GM12878 (cell line): ENCODE measurements at regions not wholly inside any gene's neighbourhood (a gene's known extent, or its start where the extent isn't known, plus 50 kb on each side); places are given as distances from the start of the nearest gene placed in this dataset.

Experiments used
- ATAC-seq: fragments of 200-7000 bp; cut with Tn5 transposase; 3 replicates; pipeline ENCODE4 v1.9.1; 2020; ENCODE audit warnings: mild to moderate bottlenecking, moderate library complexity
- BruUV-seq: library from RNA; stranded (reverse); fragments of 400-500 nt; replicated peaks from 2 replicates; lab custom pipeline; 2021; lab: Mats Ljungman, UMichigan
- CTCF ChIA-PET: fragments of 300-600 bp; sonication (Branson Sonifier 250); formaldehyde crosslinking; extraction: SDS; loops from one replicate; lab custom pipeline; 2021; ENCODE audit warnings: inconsistent platforms; lab: Yijun Ruan, JAX
- POLR2A ChIA-PET: fragments of 350-600 bp; formaldehyde crosslinking; extraction: SDS; loops from one replicate; lab custom pipeline; 2021; ENCODE audit warnings: inconsistent platforms; lab: Charles Lee
- RAD21 ChIA-PET: fragments of 300-600 bp; sonication (Branson Sonifier 250); formaldehyde crosslinking; loops from one replicate; lab custom pipeline; 2023; ENCODE audit warnings: antibody characterized with exemption; ENCODE audit not compliant: unreplicated experiment; lab: Charles Lee
- SMC1A ChIA-PET: fragments of 300-600 bp; sonication (Branson Sonifier 250); formaldehyde crosslinking; loops from one replicate; lab custom pipeline; 2023; ENCODE audit not compliant: unreplicated experiment, uncharacterized antibody; lab: Charles Lee
- DNase-seq: peaks from one replicate; pipeline ENCODE4 v3.0.0-alpha.2; 2011; ENCODE audit warnings: low read depth, low spot score
- FAIRE-seq: peaks from 3 replicates; lab custom pipeline; 2011; peaks lifted over from hg19 to GRCh38; lab: Jason Lieb, UNC
- H2AFZ ChIP-seq: 2 replicates; pipeline ENCODE4 v1.6.0; 2011; ENCODE audit warnings: low read depth, low read length, control low read depth; ENCODE audit not compliant: control insufficient read depth
- H3K27ac ChIP-seq: 2 replicates; pipeline ENCODE4 v1.5.1; 2011; ENCODE audit warnings: control low read depth; ENCODE audit not compliant: control insufficient read depth, insufficient read depth
- H3K27me3 ChIP-seq, 2 experiments: replicated peaks in 1 of 2; 2 replicates each; pipeline versions ENCODE4 v1.6.0 to v1.6.1; 2011; ENCODE audit warnings: low read length in 1 of 2; ENCODE audit not compliant: control insufficient read depth in 2 of 2, insufficient read depth in 2 of 2
- H3K36me3 ChIP-seq, 2 experiments: 2 replicates each; pipeline ENCODE4 v1.5.1; 2011; ENCODE audit warnings: low read length in 1 of 2; ENCODE audit not compliant: control insufficient read depth in 2 of 2, insufficient read depth in 2 of 2
- H3K4me1 ChIP-seq: 2 replicates; pipeline ENCODE4 v1.6.1; 2011; ENCODE audit warnings: mild to moderate bottlenecking, low read length, moderate library complexity, mixed read lengths; ENCODE audit not compliant: control insufficient read depth, insufficient read depth
- H3K4me2 ChIP-seq: 2 replicates; pipeline ENCODE4 v1.6.0; 2011; ENCODE audit warnings: control low read depth; ENCODE audit not compliant: control insufficient read depth, insufficient read depth
- H3K4me3 ChIP-seq: fragments of 200-600 bp; sonication (generic); 2 replicates; pipeline ENCODE4 v1.5.1; 2016
- H3K79me2 ChIP-seq: 2 replicates; pipeline ENCODE4 v1.6.0; 2011; ENCODE audit warnings: low read length; ENCODE audit not compliant: control insufficient read depth, insufficient read depth
- H3K9ac ChIP-seq: 2 replicates; pipeline ENCODE4 v1.8.0; 2011; ENCODE audit warnings: low read length, control low read depth, mixed read lengths; ENCODE audit not compliant: control insufficient read depth, insufficient read depth
- H3K9me3 ChIP-seq: replicated peaks from 3 replicates; pipeline ENCODE4 v1.5.1; 2011; ENCODE audit warnings: mild to moderate bottlenecking, low read length; ENCODE audit not compliant: control insufficient read depth, insufficient read depth
- H4K20me1 ChIP-seq: 2 replicates; pipeline ENCODE4 v1.6.0; 2011; ENCODE audit not compliant: control insufficient read depth, insufficient read depth
- CEBPB ChIP-seq, 2 experiments: fragments of 150-350 bp in 1 of 2; IDR thresholded peaks; 2 replicates each; pipeline ENCODE4 v1.6.1; 2012 to 2014; ENCODE audit warnings: low read depth in 2 of 2, low read length in 2 of 2, borderline replicate concordance in 1 of 2, inconsistent platforms in 1 of 2
- CTCF ChIP-seq, 3 experiments: IDR thresholded peaks in 2 of 3; conservative IDR thresholded peaks in 1 of 3; 2 replicates each; pipeline ENCODE4 v1.5.1; 2011; ENCODE audit warnings: low read depth in 3 of 3, low read length in 3 of 3, mild to moderate bottlenecking in 3 of 3, control low read depth in 2 of 3, moderate library complexity in 2 of 3, inconsistent platforms in 1 of 3, mixed read lengths in 1 of 3; ENCODE audit not compliant: control insufficient read depth in 2 of 3, insufficient read depth in 1 of 3; ENCODE audit errors: extremely low read depth in 1 of 3
- ELK1 ChIP-seq: IDR thresholded peaks from 2 replicates; pipeline ENCODE4 v1.6.1; 2012; ENCODE audit warnings: low read depth, low read length, improper control_type of control experiment
- MXI1 ChIP-seq: fragments of 150-350 bp; IDR thresholded peaks from 2 replicates; pipeline ENCODE4 v1.6.1; 2011; ENCODE audit warnings: low read depth, mild to moderate bottlenecking, inconsistent platforms, low read length, improper control_type of control experiment
- NR2F1 ChIP-seq: fragments of 450-650 bp; conservative IDR thresholded peaks from 2 replicates; pipeline ENCODE4 v1.6.1; 2017; ENCODE audit warnings: mild to moderate bottlenecking
- TAF1 ChIP-seq: IDR thresholded peaks from 2 replicates; pipeline ENCODE4 v1.6.1; 2011; ENCODE audit warnings: mild to moderate bottlenecking, low read depth, low read length, borderline replicate concordance
- TCF12 ChIP-seq: IDR thresholded peaks from 2 replicates; pipeline ENCODE4 v1.6.1; 2011; ENCODE audit warnings: low read depth, mild to moderate bottlenecking, low read length
- WGBS: methylation state at CpG from one replicate; pipeline ENCODE4 v1.1.6; 2016; ENCODE audit warnings: low lambda C conversion rate; ENCODE audit not compliant: insufficient replicate concordance, insufficient coverage; ENCODE audit errors: missing lambda C conversion rate; 5-methylcytosine and 5-hydroxymethylcytosine counted together
- in situ Hi-C: fragments of 300-500 bp; cut with MboI; formaldehyde crosslinking; loops from 9 replicates; pipeline ENCODE4 v1.14.3; 2018; ENCODE audit warnings: mixed read lengths
- intact Hi-C: fragments of 100-400 bp; cut with micrococcal nuclease; formaldehyde crosslinking; loops from one replicate; pipeline ENCODE4 v1.14.2; 2022; ENCODE audit not compliant: unreplicated experiment

DNA sequence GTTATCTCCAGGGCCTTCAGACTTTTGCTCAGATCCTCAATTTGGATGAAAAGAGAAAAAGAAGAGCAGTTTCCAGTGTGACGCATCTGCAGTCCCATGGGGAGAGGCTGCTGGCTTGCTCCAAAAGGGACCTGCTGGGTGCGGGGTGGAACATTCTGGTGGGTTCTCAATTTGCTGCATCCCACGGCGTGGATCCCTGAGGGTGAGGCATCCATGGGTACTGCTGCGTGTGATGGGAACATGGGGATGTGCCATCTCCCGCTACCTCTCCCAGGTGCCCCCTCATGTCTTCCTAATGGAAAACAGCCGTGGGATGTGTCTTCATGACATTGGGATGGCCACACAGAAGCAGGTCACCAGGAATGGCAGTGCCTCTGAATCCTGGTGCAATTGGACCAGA is 221.3 kb upstream of the AJAP1 start:
- ChIA-PET POLR2A (no interaction called here), SMC1A (no interaction called here), RAD21 (no interaction called here), CTCF (no interaction called here)
- no peak overlapping the region for H2AFZ ChIP-seq
- H3K27ac ChIP-seq = no peak overlapping the region
- FAIRE-seq (no peak), ATAC-seq (no peak), DNase-seq (no peak)
- no peaks in the 10 kb centered on the region for H3K36me3 ChIP-seq
- no peaks in the 10 kb centered on the region for H3K9me3 ChIP-seq
- no TSS peak for BruUV-seq
- H3K4me3 ChIP-seq = no peak overlapping the region
- H3K4me1 ChIP-seq = no peaks in the 10 kb centered on the region
- no peak for TF ChIP-seq TCF12
- TF ChIP-seq CEBPB (IDR thresholded peaks at IDR 0.05; ENCODE audit: borderline replicate concordance in 1 of 2, low read depth in 2 of 2, low read length in 2 of 2) = no peak
- no peak for TF ChIP-seq CTCF (IDR thresholded peaks at IDR 0.05 in 2 of 3, conservative IDR thresholded peaks at IDR 0.05 in 1 of 3; ENCODE audit: control insufficient read depth in 2 of 3, extremely low read depth in 1 of 3, insufficient read depth in 1 of 3, low read depth in 3 of 3, low read length in 3 of 3)
- no peak for TF ChIP-seq TAF1
- TF ChIP-seq MXI1 = no peak
- TF ChIP-seq ELK1 = no peak
- TF ChIP-seq NR2F1 = no peak
- no peak overlapping the region for H3K4me2 ChIP-seq
- no peaks in the 10 kb centered on the region for H3K79me2 ChIP-seq
- 18% methylated on average over 7 of the region's 7 CpGs for WGBS
- H4K20me1 ChIP-seq = no peaks in the 10 kb centered on the region
- in situ Hi-C loops = no loop called here
- intact Hi-C loops = no loop called here
- H3K27me3 ChIP-seq = no peaks in the 10 kb centered on the region
- H3K9ac ChIP-seq = no peak overlapping the region
